ENCODE measurements at regions not wholly inside any gene's neighbourhood (a gene's known extent, or its start where the extent isn't known, plus 50 kb on each side); places are given as distances from the start of the nearest gene placed in this dataset.

- no peak for DNase-seq
Measured at GRCh38 chr2:145488571-145488970, 968.7 kb upstream of the ZEB2 start.

GRCh38 chr2:145484448-145485097 is 964.7 kb upstream of the ZEB2 start:
- DNase-seq, result peak in 1 of 2 donors; percentile 3

- DNase-seq, result no peak
Measured at GRCh38 chr2:145483854-145484253, 963.9 kb upstream of the ZEB2 start.

GRCh38 chr2:145481334-145481922 is 961.5 kb upstream of the ZEB2 start:
- no peak for DNase-seq

- no peak for DNase-seq
Measured at GRCh38 chr2:145464866-145465265, 944.9 kb upstream of the ZEB2 start.

- DNase-seq, result no peak
Measured at GRCh38 chr2:145460112-145460511, 940.2 kb upstream of the ZEB2 start.

GRCh38 chr2:145431181-145431951 is 911.4 kb upstream of the ZEB2 start:
- no peak for DNase-seq

- DNase-seq, result no peak
Measured at GRCh38 chr2:145423809-145424208, 903.9 kb upstream of the ZEB2 start.

GRCh38 chr2:145422576-145422975 is 902.7 kb upstream of the ZEB2 start:
- DNase-seq, result no peak

GRCh38 chr2:145421841-145422240 is 901.9 kb upstream of the ZEB2 start:
- DNase-seq, result no peak

GRCh38 chr2:145416640-145417039 is 896.7 kb upstream of the ZEB2 start:
- no peak for DNase-seq

GRCh38 chr2:145415151-145415550 is 895.2 kb upstream of the ZEB2 start:
- DNase-seq, result no peak

- no peak for DNase-seq
Measured at GRCh38 chr2:145413261-145414030, 893.5 kb upstream of the ZEB2 start.

- no peak for DNase-seq
Measured at GRCh38 chr2:145412155-145412554, 892.2 kb upstream of the ZEB2 start.

GRCh38 chr2:145411493-145411892 is 891.6 kb upstream of the ZEB2 start:
- peak; percentile 22 to 36 for DNase-seq

GRCh38 chr2:145410086-145410485 is 890.2 kb upstream of the ZEB2 start:
- DNase-seq, result no peak

- DNase-seq, result no peak
Measured at GRCh38 chr2:145408980-145409379, 889.1 kb upstream of the ZEB2 start.

- no peak for DNase-seq
Measured at GRCh38 chr2:145404690-145405089, 884.8 kb upstream of the ZEB2 start.

GRCh38 chr2:145402706-145403277 is 882.9 kb upstream of the ZEB2 start:
- no peak for DNase-seq

GRCh38 chr2:145399131-145399530 is 879.2 kb upstream of the ZEB2 start:
- no peak for DNase-seq

- no peak for DNase-seq
Measured at GRCh38 chr2:145394181-145394580, 874.3 kb upstream of the ZEB2 start.

GRCh38 chr2:145386973-145387372 is 867.1 kb upstream of the ZEB2 start:
- DNase-seq, result no peak

GRCh38 chr2:145383961-145384360 is 864.0 kb upstream of the ZEB2 start:
- no peak for DNase-seq
